Fibroblast of skin of back (primary cell): ENCODE measurements at regions not wholly inside any gene's neighbourhood (a gene's known extent, or its start where the extent isn't known, plus 50 kb on each side); places are given as distances from the start of the nearest gene placed in this dataset.

Experiments
- DNase-seq: peaks from one replicate; pipeline ENCODE4 v3.0.0-alpha.2; 2013

DNA sequence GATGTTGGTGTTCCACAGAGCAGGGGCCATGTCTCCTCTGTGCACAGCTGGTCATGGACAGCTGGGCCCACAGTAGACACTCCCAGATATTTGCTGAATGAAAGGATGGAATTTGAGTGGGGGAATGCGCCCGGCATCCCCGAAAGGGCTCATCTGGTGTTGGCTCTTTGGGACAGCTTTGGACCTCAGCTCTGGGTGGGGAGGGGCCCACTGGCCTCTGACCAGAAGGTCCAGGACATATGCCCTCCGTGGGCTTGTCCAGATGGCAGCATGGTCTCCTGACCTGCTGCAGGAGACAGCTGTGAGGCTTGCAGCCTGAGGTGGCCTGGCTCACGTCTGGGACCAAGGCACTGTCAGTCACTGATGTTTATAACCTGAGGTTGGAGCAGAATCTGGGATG lies 160.4 kb upstream of the AJAP1 start:
- DNase-seq, result no peak

DNA sequence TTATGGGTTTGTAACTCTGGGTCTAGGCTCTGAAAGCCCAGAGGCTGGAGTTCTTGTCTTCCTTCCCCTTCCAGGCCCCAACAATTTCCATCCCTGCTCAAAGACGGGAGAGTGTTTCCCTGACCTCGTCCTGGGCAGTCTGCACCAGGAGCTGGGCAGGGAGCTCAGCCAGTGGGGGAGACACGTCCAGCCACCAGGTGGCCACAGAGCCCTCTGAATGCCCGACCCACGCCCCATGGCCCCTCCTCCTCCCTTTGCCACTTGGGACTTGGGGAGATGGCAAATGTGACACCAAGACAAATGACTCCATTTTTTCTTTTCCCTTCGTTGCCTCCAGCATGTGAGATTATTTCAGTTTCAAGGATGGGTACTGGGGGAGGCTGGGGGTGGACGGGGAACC lies 159.9 kb upstream of the AJAP1 start:
- DNase-seq, result no peak

DNA sequence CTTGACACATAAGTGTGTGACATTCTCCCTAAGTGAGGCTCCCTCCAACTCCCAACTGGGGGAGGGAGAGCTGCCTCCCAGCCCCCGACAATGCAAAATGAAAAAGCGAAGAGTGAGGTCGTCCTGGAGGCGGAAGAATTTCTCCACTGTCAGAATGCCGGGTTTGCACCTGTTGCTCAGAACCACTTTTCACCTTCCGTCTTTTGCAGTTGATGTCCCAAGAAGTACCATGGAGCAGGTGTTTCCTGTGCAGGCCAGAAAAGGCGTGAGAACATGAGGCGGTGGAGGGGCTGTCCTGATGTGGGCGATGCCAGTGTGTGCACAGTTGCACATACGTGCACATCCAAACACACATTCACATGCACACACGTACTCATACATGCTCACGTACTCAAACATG lies 158.6 kb upstream of the AJAP1 start:
- no peak for DNase-seq

DNA sequence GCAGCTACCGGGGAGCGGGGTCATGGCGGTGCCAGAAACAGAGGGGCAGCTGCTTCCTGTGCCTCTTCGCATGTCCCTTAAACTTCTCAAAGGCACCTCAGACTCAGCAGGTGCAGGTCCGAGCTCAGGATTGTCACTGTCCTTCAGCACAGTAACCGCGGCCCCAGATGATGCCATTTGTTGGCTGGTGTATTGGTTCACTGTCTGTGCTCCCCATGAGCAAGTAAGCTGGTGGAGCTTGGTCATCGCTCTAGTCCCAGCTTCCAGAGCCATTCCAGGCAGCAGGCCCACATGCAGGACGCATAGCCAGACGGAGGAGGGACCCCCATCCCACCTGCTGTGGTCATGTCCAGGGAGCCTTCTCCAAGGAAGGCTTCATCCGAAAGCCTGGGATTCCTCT lies 154.0 kb upstream of the AJAP1 start:
- no peak for DNase-seq

DNA sequence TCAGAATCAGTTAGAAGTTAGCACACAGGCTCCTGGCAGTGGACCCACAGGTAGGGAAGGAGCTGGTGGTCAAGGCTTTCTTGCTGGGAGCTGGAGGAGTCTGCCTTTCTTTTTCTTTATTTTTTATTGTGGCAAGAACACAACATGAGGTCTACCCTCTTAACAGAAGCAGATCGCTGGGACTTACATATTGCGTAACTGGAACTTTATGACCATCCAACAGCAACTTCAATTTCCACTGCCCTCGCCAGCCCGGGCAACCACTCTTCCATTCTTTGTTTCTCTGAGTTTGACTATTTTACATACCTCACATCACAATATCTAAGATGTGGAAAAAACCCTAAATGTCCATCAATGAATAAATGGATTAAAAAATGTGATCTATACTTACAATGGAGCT lies 147.8 kb upstream of the AJAP1 start:
- DNase-seq, result no peak

DNA sequence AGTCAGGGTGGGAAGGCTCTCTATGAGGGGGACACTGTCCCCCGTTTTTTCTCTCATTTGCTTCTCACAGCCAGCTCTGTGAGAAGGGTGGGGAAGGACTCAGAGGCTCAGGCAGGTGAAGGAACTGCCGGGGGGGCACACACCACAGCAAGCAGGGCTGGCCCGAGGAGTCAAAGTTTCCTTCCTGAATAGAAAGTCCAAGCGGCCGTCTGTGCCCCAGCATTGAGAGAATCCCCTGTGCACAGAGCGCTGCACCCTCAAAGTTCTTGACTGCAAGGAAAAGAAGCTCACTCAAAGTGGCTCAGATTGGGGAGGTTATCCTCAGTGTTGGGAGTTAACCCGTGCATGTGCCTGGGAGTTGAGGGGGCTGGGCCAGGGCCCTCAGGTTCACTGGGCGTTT lies 145.2 kb upstream of the AJAP1 start:
- DNase-seq, result no peak

DNA sequence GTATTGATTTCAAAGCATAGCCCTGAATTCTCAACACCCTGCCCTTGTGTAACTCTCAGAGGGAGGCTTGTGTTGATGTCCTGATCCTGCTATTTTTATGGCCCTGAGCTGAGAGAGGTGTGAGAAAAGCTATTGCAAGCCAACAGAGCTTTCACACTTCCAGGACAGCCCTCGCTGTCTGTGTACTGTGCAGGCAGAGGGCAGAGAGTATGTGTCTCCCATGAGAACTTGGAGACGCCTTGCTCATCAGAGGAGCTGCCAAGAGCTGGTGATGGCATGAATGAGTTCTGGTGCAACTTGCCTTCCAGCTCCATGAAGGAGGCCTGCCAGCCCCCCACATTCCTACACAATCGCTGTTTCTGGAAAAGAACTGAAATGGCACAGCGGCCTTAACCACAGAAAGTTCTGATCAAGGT lies 144.1 kb upstream of the AJAP1 start:
- DNase-seq, result no peak

DNA sequence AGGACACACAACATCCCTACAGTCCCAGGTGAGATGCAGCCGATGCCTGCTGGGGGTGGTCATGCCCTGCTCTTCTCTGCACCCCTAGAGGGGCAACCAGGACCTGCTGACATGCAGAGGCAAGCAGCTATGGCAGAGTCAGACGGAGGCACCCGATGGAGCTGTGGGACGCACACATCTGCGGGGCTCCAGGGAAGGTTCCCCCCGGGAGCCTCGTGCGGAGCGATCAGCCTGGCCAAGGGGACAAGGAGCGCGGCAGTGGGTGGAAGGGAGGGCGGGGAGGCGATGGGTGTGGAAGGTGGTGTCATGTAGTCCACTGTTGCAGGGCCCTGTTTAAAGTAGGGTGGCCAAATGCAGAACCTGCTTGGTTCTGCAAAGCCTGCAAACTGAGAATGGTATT lies 143.0 kb upstream of the AJAP1 start:
- DNase-seq, result no peak

DNA sequence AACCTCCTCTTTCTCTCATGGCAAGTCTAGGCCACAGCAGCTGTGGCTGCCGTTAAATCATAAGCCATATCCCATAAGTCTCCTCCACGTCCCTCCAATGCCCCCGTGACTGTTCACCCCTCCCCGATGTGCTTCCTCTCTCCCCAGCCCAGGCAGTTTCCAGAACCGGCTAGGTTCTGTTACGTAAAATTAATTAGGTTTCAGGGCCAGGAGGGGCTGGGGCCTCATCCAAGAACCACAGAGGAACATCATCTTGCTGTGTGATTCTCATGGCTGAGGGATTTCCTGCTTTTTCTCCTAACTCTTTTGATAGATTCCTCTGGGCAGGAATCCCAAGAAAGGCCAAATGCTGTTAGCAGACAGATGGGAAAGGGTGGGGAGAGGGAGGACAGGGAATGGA lies 141.8 kb upstream of the AJAP1 start:
- DNase-seq, result no peak

DNA sequence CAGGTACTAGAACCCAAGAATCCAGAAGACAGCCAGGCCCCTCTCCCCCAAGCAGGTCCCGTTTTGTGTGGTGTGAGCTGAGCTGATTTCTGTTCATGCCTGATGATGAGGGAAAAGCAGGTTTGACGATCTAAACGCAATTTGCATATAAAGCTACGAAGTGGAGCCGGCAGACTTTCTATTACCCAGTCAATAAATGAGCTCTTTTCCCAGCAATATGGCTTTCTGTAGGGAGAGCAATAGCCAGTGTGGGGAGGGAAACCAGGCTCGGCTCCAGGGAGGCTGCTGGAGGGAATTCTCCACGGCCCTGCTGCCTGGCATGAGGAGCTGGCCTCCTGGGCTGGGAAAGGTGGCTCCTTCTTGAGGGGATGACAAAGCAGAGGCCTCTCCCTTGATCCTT lies 140.7 kb upstream of the AJAP1 start:
- DNase-seq, result no peak

DNA sequence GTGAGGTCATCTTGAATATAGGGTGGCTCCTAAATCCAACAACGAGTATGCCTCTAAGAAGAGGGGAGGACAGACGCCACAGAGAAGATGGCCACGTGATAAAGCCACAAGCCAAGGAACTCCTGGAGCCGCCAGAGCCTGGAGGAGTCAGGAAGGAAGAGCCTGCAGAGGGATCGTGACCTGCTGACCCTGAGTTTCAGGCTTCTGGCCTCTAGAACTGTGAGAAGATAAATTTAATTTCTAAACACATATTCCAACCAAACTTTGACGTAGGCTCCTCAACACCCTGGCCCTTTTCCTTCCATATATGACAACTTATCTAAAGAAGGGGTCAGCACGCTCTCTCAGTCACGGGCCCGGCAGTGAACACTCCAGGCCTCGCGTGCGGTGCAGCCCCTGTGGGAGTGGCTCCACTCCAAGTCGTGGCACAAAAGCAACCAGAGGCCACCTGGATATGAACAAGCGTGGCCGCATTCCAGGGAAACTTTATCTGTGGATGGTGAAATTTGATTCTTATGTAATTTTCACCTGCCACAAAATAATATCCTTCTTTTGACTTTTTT lies 138.6 kb upstream of the AJAP1 start:
- no peak for DNase-seq

DNA sequence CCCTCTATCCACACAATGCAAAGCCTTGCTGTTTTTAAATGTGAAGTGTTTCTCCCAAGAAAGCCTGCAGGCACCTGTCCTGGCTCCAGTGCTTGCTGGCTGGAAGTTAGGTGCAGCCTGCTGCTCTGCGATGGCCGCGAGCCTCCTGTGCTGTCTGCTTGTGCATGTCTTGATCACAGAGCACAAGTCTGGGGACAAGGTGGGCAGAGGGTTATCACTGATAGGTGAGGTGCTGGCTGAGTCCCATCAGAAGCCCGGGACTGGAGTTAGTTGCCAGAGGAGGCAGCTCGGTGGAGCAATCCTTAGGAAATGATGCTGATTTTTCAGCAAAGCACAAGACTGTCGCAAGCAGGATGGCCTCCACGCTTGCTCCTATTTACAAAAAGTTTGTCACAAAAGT lies 137.8 kb upstream of the AJAP1 start:
- DNase-seq, result no peak

DNA sequence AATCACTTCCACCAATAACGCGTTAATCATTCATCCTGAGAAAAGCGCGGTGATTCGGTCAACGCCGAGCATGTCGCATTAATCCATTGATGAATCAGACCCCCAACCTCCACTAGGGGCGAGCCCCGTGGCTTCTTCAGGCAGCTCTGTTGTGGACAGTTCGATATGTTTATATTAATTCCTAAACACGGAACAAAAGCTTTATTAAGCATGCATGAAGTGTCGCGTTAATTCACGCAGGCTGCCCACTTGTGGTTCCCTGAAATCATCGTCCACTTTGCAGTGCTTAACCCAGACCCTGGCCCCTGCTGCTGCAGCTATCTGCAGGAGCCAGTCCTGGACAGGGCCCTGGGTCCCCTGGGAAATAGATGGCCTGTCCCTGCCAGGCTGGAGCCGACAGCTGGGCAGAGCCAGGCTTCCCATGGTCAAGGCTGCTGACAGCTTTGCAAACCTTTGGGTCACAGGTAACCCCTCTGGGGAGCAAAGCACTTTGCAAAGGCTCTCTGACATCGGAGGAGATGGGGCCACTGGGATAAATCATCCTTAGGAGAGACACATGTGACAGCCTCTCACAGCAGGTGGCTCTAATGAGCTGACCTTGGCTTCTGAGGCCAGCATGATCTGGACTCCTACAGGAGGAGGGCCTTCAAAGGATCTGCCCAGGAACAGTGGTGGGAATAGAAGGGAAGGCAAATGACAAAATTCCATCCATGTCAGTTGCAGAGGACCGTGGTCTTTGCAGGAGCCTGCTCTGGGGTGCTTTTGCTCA lies 137.0 kb upstream of the AJAP1 start:
- DNase-seq, result no peak

DNA sequence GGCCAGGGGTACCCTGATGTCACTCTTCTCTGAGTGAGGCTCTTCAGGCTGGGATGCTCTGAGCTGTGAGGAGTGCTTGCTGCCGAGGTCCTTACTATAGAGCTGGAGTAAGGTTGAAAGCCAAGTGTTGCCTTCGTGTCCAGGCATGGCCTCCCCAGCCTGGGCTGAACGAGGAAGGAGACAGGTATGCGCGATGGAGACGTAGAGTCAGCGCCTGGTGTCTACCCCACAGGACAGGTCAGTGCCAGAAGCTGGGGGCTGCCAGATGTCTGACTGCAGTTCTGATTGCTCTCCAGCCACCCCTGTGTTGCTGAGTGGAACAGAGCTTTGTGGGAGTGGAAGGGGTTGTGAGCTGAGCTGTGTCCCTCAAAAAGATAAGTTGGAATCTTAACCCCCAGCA lies 135.8 kb upstream of the AJAP1 start:
- no peak for DNase-seq

DNA sequence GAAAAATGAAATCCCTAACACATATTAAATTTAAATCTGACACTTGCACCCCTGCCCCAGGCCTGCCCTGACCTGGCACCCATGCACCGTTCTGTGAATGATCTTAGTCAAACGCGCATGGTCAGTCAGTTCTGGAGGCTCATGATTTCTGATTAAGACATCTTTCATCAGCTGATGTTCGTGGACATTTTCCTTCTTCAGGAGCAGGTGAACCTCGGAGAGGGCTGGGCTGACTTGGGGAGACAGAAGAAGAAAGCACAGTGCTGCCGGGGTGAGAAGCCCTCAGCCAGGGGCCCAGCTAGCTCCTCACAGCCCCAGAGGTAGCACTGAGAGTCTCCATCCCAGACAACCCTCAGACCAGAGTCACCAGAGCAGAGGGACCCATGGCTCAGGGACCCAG lies 134.5 kb upstream of the AJAP1 start:
- DNase-seq, result no peak

DNA sequence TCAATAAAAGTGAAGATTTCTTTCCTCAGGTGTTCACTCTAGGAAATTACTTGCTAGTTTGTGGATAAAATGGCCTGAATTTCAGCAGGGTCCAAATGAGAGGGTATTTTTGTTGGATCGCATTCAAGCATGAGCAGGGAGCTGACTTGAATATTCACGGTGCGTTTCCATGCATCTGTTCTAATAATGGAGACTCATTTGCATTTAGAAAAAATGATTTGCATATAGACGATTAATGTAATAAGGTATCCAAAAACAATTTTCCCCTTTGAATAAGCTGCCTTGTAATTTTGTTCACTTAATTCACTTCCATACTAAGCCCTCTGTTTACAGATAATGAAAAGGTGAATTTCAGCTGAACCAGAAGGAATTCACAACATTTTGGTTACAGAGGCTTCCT lies 130.9 kb upstream of the AJAP1 start:
- no peak for DNase-seq

DNA sequence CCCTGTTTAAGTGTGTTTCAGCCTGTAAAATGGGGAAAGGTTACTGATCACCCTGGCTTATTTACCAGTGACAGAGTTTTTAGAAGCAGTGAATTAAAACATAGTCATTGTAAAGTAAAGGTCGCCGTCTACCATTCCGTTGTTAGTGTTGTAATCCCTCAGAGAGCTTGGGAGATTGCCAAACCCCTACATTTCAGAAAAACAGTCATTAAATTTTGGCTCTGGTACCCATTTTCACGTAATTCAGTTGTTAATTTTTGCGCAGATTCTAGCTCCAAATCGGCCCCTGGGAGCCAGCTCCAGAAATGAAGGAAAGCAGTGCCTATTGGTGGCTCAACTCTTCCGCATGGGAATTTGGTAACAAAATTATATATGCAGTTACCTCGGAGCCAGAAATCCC lies 127.7 kb upstream of the AJAP1 start:
- DNase-seq, result no peak

DNA sequence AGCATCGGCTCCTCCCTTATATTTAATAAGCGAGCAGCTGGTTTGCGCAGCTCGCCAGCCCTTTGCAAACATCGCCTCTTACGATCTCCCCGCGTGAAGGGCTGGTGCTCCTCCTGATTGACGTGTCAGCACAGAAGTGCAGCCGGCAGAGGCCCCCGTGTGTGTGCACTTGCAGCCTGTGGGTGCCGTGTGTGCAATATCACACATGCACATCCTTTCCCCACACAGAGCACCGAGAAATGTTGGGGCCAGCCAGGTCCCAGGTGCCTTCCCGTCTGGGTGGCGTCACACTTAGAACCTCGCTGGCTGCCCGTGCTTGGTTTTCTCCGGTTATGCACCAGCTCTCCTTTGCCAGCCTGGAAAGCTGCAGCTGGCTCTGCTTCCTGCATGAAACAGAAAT lies 126.6 kb upstream of the AJAP1 start:
- no peak for DNase-seq

DNA sequence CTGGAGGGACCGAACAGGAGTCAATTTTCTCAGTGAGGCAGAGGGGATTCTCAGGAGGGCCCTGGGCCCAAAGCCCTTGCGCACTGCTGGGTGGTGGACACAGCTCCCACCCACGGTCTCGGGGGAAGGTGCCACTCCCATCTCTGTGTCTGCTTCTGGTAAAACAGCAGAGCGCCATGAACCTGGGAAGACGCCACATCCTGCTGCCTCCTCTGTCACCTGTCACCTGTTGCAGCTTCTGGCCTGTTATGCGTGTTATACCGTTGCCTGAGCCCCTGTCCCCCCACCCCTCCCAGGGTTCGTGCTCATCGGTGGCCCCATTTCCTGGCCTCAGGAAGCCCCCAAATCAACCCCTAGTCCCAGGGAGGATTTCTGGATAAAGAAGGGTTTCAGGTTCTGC lies 125.8 kb upstream of the AJAP1 start:
- DNase-seq, result no peak

DNA sequence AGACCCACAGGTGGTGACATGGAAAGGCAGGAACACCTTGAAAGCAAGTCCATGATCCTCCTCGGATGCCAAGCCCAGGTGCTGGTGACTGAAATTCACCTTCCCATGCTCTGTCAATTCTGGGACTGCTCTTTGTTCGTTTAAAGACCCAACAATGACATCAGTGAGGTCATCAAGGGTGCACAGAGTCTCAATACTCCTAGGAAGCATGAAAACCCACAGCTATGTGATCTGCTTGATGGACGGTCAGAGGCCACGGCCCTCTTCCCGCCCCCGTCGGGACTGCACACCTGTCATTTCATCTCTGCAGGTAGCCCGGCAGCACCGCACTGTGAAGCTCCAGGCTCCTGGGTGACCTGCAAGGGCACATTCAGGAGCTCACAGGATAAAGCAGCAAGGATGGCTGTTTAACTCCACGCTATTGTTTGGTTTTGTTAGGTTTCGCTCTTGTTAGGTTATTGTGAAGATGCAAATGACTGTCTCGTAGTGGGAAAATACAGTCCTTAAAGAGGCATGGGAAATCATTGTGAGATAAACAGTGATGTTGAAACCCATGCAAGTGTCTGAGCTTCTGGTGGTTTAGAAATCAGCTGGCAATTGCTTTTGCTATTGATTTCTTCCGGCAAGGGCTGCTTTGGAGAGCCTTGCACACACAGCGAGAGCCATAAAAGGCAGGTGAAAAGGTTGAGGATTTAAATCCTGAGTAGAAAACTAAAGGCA lies 124.8 kb upstream of the AJAP1 start:
- DNase-seq, result no peak

DNA sequence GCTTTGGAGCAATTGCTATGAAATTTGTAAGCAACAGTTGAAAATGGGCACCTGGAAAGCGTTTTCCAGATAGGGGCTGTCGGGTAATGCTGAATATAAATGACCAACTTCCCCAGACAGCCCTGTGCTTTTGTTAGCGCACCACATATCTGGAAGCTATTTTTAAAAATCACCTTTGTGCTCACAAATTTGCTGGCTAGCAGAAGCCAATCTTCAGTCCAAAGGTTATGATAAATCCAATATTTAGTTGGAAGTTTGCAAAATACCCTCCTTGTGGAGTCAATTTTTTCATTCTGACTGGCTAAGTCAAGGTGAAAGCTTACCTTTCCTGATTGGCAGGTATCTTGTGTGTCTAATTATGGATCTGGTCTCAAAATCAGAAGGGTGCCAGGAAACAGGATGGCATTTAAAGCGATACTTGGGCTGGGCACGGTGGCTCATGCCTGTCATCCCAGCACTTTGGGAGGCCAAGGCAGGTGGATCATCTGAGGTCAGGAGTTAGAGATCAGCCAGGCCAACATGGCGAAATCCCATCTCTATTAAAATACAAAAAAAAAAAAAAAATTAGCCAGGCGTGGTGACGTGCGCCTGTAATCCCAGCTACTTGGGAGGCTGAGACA lies 124.1 kb upstream of the AJAP1 start:
- no peak for DNase-seq

DNA sequence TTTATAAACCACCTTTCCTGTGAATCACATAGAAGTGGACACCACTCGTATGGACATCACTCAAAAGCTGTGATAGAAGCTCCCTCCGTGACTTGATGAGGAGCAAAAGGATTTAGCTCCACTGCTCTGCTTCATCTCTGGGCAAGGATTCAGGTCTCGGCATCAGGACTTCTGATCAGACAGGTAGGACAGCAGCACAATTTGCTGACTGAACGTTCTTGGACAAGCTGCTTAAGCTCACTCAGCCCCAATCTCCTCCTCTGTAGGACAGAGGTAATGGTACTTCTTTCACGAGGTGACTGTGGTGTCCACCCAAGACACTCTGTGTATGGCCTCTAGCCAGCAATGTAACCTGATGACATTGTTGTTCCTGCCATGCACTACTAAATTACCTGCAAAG lies 122.6 kb upstream of the AJAP1 start:
- no peak for DNase-seq

DNA sequence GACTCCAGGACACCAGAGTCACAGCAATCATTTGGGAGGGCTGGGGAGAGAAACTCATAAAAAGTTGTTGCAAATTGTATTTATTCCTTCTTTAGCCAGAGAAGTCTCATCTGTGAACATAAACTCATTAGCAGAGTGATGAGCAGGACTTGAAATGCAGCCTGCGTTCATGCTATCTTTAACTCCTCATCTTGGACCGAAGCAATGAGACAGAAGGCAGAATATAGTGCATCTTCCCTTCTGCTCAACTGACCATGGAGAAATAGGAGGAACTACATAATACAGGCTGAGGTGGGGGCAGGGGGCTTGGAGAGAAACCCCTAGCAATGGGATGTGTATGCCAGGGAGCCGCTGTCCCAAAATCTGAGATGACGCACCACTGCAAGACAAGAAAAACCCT lies 121.8 kb upstream of the AJAP1 start:
- no peak for DNase-seq

DNA sequence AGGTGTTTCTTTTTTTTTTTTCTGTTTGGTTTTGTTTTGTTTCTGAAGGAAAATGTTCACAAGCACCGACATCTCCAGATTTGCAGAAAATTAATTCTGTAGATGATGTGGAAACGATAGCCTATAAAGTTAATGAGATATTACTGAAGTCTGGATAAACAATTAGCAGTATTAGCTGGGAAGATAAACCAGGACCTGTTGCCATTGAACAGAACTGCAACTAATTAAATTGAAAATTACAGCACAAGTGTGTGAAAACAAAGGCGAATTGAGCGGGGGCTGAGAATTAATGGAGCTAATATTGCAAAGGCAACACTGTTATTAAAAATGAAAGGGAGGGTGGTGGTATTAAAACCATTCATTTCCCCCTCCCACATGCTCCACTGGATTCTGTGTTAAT lies 107.5 kb upstream of the AJAP1 start:
- DNase-seq, result no peak
